ENCODE measurements at regions not wholly inside any gene's neighbourhood (a gene's known extent, or its start where the extent isn't known, plus 50 kb on each side); places are given as distances from the start of the nearest gene placed in this dataset.

DNA sequence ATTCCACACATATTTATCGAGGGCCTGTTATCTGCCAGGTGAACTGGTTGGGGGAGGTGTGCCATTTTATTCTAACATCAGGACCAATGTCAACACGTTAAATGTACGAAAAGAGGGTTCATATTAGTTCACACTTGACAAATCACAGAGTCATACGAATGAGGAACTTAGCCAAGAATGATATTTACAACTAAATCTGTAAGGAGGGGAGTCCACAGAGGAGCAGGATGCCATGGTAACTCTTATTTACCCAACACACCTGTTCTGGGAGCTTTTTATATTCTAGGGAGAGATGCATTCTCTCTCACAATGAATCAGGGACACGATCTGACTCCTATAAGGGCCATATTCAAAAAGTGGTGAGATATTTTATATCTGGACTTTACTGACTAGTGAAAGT, 144.1 kb downstream of the CDC42EP3 start:
- Histone ChIP-seq H3K4me1 (ENCODE audit: control insufficient read depth in 2 of 2, insufficient read depth in 2 of 2, low read length in 1 of 2) (no peaks in the 10 kb centered on the region), H3K27ac (ENCODE audit: low read depth in 2 of 2, low read length in 1 of 2) (no peak overlapping the region), H3K27me3 (ENCODE audit: control insufficient read depth in 1 of 2, insufficient read depth in 2 of 2, low read length in 2 of 2) (no peaks in the 10 kb centered on the region), H3K36me3 (ENCODE audit: control insufficient read depth in 2 of 2, insufficient read depth in 2 of 2, low read length in 1 of 2) (no peaks in the 10 kb centered on the region), H3K4me3 (ENCODE audit: low read depth in 1 of 2, low read length in 2 of 2) (no peak overlapping the region), H3K9me3 (ENCODE audit: control insufficient read depth in 2 of 2, insufficient read depth in 1 of 2, low read depth in 1 of 2, low read length in 1 of 2) (no peaks in the 10 kb centered on the region)
- WGBS, 2 donors = 67 to 71% methylated on average over 5 of the region's 5 CpGs

DNA sequence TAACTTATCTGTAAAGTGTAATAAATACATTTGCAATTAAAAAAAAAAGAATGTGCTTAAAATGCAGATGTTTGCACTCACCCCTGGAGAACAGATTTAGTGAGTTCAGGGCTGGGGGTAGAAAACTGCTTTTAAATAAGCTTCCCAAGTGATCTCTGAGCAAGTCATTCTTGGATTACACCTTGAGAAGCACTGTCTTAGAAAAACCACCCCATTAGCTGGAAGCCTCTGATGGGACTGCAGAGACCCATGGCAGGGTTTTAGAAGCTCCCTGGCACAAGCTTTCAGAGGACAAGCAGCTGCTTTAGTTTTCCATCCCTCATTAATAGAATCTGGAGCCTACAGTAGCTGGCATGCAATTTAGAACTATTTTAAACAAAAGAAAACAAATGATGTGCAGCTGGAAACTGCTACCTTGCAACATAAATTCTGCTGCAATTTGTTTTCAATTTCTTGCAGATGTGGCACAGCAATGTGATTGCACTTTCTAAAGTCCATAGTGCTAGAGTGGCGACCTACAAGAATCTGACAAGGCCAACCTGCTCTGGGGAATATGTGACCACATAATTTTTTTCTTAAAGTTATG, 141.5 kb downstream of the CDC42EP3 start:
- Histone ChIP-seq H3K4me3 (ENCODE audit: low read depth in 1 of 2, low read length in 2 of 2) (no peak overlapping the region), H3K36me3 (ENCODE audit: control insufficient read depth in 2 of 2, insufficient read depth in 2 of 2, low read length in 1 of 2) (no peaks in the 10 kb centered on the region), H3K9me3 (ENCODE audit: control insufficient read depth in 2 of 2, insufficient read depth in 1 of 2, low read depth in 1 of 2, low read length in 1 of 2) (no peaks in the 10 kb centered on the region), H3K4me1 (ENCODE audit: control insufficient read depth in 2 of 2, insufficient read depth in 2 of 2, low read length in 1 of 2) (no peaks in the 10 kb centered on the region), H3K27me3 (ENCODE audit: control insufficient read depth in 1 of 2, insufficient read depth in 2 of 2, low read length in 2 of 2) (no peaks in the 10 kb centered on the region), H3K27ac (ENCODE audit: low read depth in 2 of 2, low read length in 1 of 2) (no peak overlapping the region)
- WGBS, 2 donors = 56 to 64% methylated on average over 1 of the region's 1 CpG

DNA sequence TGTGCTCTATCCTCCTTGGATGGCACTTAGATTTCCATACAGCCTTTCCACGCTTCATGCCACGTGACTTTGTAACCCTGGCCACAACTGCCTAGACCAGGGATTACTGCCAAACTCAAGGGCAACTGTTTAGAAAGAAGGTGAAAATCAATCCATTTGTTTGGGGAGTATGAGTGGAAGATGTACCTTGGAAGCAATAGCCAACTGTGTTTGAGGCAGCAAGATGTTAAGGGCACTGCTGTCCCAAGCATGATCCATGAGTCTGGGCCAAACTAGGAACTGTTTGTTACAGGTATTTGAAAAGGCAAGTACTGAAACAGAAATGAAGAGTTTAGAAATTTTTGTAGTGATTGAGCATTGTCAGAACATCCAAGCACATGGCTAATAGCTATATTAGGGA, 138.9 kb downstream of the CDC42EP3 start:
- no peak overlapping the region for H3K4me3 ChIP-seq (ENCODE audit: low read depth in 1 of 2, low read length in 2 of 2)
- WGBS, 2 donors = 94 to 98% methylated on average over 2 of the region's 2 CpGs
- no peaks in the 10 kb centered on the region for H3K27me3 ChIP-seq (ENCODE audit: control insufficient read depth in 1 of 2, insufficient read depth in 2 of 2, low read length in 2 of 2)

DNA sequence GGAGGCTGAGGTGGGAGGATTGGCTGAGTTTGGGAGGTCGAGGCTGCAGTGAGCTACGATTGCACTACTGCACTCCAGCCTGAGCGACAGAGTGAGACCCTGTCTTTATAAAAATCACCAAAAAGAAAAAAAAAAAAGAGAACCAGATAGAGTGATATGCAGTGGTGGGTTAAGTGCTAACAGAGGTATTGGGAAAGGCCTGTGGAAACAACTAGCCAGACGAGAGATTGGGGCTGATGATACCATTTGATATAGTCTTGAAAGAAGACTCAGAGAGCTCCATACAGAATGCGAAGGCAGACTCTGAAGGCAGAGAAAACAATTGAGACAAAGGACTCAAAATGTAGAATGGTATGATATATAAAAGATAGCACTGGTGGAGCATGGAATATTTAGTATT, 134.1 kb downstream of the CDC42EP3 start:
- no peaks in the 10 kb centered on the region for H3K4me1 ChIP-seq (ENCODE audit: control insufficient read depth in 2 of 2, insufficient read depth in 2 of 2, low read length in 1 of 2)
- no peaks in the 10 kb centered on the region for H3K27me3 ChIP-seq (ENCODE audit: control insufficient read depth in 1 of 2, insufficient read depth in 2 of 2, low read length in 2 of 2)
- no peak overlapping the region for H3K27ac ChIP-seq (ENCODE audit: low read depth in 2 of 2, low read length in 1 of 2)
- no peaks in the 10 kb centered on the region for H3K36me3 ChIP-seq (ENCODE audit: control insufficient read depth in 2 of 2, insufficient read depth in 2 of 2, low read length in 1 of 2)
- no peaks in the 10 kb centered on the region for H3K9me3 ChIP-seq (ENCODE audit: control insufficient read depth in 2 of 2, insufficient read depth in 1 of 2, low read depth in 1 of 2, low read length in 1 of 2)
- 93 to 95% methylated on average over 5 of the region's 5 CpGs for WGBS, 2 donors
- H3K4me3 ChIP-seq (ENCODE audit: low read depth in 1 of 2, low read length in 2 of 2) = no peak overlapping the region

More for the DNA sequence above, 138.9 kb downstream of the CDC42EP3 start:
- Histone ChIP-seq H3K36me3 (ENCODE audit: control insufficient read depth in 2 of 2, insufficient read depth in 2 of 2, low read length in 1 of 2) (no peaks in the 10 kb centered on the region), H3K4me1 (ENCODE audit: control insufficient read depth in 2 of 2, insufficient read depth in 2 of 2, low read length in 1 of 2) (no peaks in the 10 kb centered on the region), H3K9me3 (ENCODE audit: control insufficient read depth in 2 of 2, insufficient read depth in 1 of 2, low read depth in 1 of 2, low read length in 1 of 2) (no peaks in the 10 kb centered on the region), H3K27ac (ENCODE audit: low read depth in 2 of 2, low read length in 1 of 2) (no peak overlapping the region)

DNA sequence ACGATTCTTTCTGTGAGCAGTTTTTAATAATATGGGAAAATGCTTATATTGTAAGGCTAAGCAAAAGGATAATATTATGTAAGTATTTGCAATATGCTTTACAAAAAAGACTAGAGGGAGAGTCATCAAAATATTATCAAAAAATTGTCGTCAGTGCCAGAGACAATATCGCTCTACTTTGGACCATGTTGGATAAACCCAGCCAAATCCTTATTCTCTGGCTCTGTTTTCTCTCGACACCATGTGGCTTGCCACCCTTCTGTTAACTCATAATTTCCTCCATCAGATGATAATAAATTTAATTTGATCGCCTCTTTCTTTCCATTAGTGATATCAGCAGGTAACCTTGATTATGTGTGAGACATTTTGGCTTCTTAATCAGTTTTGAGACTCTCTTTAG, 129.9 kb downstream of the CDC42EP3 start:
- no peak overlapping the region for H3K4me3 ChIP-seq (ENCODE audit: low read depth in 1 of 2, low read length in 2 of 2)
- H3K27me3 ChIP-seq (ENCODE audit: control insufficient read depth in 1 of 2, insufficient read depth in 2 of 2, low read length in 2 of 2) = no peaks in the 10 kb centered on the region
- H3K36me3 ChIP-seq (ENCODE audit: control insufficient read depth in 2 of 2, insufficient read depth in 2 of 2, low read length in 1 of 2) = no peaks in the 10 kb centered on the region
- H3K27ac ChIP-seq (ENCODE audit: low read depth in 2 of 2, low read length in 1 of 2) = no peak overlapping the region
- no peaks in the 10 kb centered on the region for H3K4me1 ChIP-seq (ENCODE audit: control insufficient read depth in 2 of 2, insufficient read depth in 2 of 2, low read length in 1 of 2)
- WGBS, 2 donors = 91 to 92% methylated on average over 5 of the region's 5 CpGs
- H3K9me3 ChIP-seq (ENCODE audit: control insufficient read depth in 2 of 2, insufficient read depth in 1 of 2, low read depth in 1 of 2, low read length in 1 of 2) = no peaks in the 10 kb centered on the region

DNA sequence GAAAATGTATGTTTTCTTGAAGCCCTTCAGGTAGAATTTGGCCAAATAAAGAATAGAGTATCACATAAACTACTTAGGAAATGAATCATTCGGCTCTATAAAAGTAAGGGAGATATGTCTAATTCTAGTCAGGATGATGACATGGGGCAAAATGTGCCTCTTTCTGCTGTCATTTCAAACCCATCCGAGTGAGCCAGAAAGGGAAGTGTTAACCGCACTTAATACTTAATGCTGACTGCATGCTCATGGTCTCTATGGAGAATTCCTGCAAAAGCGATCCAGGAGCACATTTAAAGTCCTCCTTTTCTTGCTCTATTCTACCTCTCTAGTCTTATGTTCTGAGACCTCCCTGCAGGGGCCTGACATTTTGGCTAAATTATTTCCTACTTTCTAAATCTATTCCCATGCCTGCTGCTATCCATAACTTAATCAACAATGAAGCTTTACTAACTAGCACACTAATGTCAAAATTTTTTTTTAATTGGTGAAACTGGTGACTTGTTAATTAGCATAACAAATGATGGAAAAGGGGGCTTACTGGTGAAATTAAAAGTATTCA, 127.4 kb downstream of the CDC42EP3 start:
- WGBS, 2 donors = 82 to 91% methylated on average over 4 of the region's 4 CpGs
- H3K4me1 ChIP-seq (ENCODE audit: control insufficient read depth in 2 of 2, insufficient read depth in 2 of 2, low read length in 1 of 2) = no peaks in the 10 kb centered on the region
- H3K4me3 ChIP-seq (ENCODE audit: low read depth in 1 of 2, low read length in 2 of 2) = no peak overlapping the region
- H3K27ac ChIP-seq (ENCODE audit: low read depth in 2 of 2, low read length in 1 of 2) = no peak overlapping the region
- H3K9me3 ChIP-seq (ENCODE audit: control insufficient read depth in 2 of 2, insufficient read depth in 1 of 2, low read depth in 1 of 2, low read length in 1 of 2) = no peaks in the 10 kb centered on the region
- H3K36me3 ChIP-seq (ENCODE audit: control insufficient read depth in 2 of 2, insufficient read depth in 2 of 2, low read length in 1 of 2) = no peaks in the 10 kb centered on the region
- no peaks in the 10 kb centered on the region for H3K27me3 ChIP-seq (ENCODE audit: control insufficient read depth in 1 of 2, insufficient read depth in 2 of 2, low read length in 2 of 2)

DNA sequence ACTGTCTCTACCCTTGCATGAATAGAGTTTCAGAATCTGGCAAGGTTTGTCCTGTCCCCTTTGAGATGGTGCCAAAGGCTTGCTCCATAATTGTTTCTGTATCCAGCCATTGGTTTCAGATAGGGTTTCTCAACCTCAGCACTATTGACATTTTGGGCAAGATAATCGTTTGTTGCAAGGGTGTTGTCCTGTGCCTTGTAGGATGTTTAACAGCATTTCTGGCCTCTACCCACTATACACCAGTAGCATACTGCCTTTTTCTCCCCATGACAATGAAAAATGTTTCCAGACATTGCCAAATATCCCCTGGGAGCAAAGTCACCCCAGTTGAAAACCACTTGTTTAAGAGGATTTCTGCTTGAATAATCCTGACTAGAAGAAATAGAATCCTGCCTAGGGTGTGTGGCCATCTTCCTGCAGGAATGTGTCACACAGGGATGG, 126.8 kb downstream of the CDC42EP3 start:
- Histone ChIP-seq H3K4me1 (ENCODE audit: control insufficient read depth in 2 of 2, insufficient read depth in 2 of 2, low read length in 1 of 2) (no peaks in the 10 kb centered on the region), H3K9me3 (ENCODE audit: control insufficient read depth in 2 of 2, insufficient read depth in 1 of 2, low read depth in 1 of 2, low read length in 1 of 2) (no peaks in the 10 kb centered on the region), H3K27ac (ENCODE audit: low read depth in 2 of 2, low read length in 1 of 2) (no peak overlapping the region), H3K36me3 (ENCODE audit: control insufficient read depth in 2 of 2, insufficient read depth in 2 of 2, low read length in 1 of 2) (no peaks in the 10 kb centered on the region), H3K4me3 (ENCODE audit: low read depth in 1 of 2, low read length in 2 of 2) (no peak overlapping the region), H3K27me3 (ENCODE audit: control insufficient read depth in 1 of 2, insufficient read depth in 2 of 2, low read length in 2 of 2) (no peaks in the 10 kb centered on the region)
- WGBS, 2 donors = 52 to 57% methylated on average over 1 of the region's 1 CpG

DNA sequence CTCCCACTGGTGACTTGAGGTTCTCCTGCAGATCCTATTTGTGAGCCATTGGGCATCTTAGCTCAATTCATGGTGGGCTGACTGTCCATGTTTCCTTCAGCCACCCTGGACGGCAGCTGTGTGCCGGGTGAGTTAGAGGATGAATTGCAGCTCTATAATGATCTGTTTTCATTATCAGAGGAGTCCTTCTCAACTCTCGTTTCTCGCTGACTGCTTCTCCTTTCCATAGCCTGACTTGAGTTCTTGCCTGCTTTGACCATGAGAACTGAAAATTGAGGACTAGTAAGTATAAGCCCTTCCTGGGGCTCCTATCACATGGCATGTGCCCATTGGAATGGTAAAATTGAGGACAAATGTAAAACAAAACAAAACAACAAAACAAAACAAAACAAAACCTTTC, 121.8 kb downstream of the CDC42EP3 start:
- no peaks in the 10 kb centered on the region for H3K9me3 ChIP-seq (ENCODE audit: control insufficient read depth in 2 of 2, insufficient read depth in 1 of 2, low read depth in 1 of 2, low read length in 1 of 2)
- WGBS, 2 donors = 66 to 70% methylated on average over 4 of the region's 4 CpGs
- no peak overlapping the region for H3K4me3 ChIP-seq (ENCODE audit: low read depth in 1 of 2, low read length in 2 of 2)
- H3K27me3 ChIP-seq (ENCODE audit: control insufficient read depth in 1 of 2, insufficient read depth in 2 of 2, low read length in 2 of 2) = no peaks in the 10 kb centered on the region
- H3K36me3 ChIP-seq (ENCODE audit: control insufficient read depth in 2 of 2, insufficient read depth in 2 of 2, low read length in 1 of 2) = no peaks in the 10 kb centered on the region
- no peak overlapping the region for H3K27ac ChIP-seq (ENCODE audit: low read depth in 2 of 2, low read length in 1 of 2)
- H3K4me1 ChIP-seq (ENCODE audit: control insufficient read depth in 2 of 2, insufficient read depth in 2 of 2, low read length in 1 of 2) = no peaks in the 10 kb centered on the region

DNA sequence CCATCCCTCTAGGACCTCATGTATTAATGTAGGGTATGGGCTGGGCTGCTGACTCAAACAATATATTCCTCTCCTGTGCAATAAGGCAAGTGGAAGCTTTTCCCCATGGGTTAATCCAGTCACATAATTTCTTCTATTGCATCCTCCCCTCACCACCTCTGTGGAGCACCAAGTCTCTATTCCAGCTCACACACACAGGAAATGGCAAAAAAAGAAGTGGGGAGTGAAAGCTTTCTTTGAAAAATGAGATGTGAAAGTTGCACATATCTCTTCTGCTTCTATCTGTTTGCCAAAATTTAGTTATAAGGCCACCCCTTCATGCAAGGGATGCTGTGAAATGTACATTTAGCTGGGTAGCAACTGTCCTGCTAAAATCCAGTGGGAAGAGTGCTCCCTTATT, 121.3 kb downstream of the CDC42EP3 start:
- no peaks in the 10 kb centered on the region for H3K9me3 ChIP-seq (ENCODE audit: control insufficient read depth in 2 of 2, insufficient read depth in 1 of 2, low read depth in 1 of 2, low read length in 1 of 2)
- H3K27ac ChIP-seq (ENCODE audit: low read depth in 2 of 2, low read length in 1 of 2) = no peak overlapping the region
- H3K4me1 ChIP-seq (ENCODE audit: control insufficient read depth in 2 of 2, insufficient read depth in 2 of 2, low read length in 1 of 2) = no peaks in the 10 kb centered on the region
- H3K36me3 ChIP-seq (ENCODE audit: control insufficient read depth in 2 of 2, insufficient read depth in 2 of 2, low read length in 1 of 2) = no peaks in the 10 kb centered on the region
- H3K4me3 ChIP-seq (ENCODE audit: low read depth in 1 of 2, low read length in 2 of 2) = no peak overlapping the region
- no peaks in the 10 kb centered on the region for H3K27me3 ChIP-seq (ENCODE audit: control insufficient read depth in 1 of 2, insufficient read depth in 2 of 2, low read length in 2 of 2)

DNA sequence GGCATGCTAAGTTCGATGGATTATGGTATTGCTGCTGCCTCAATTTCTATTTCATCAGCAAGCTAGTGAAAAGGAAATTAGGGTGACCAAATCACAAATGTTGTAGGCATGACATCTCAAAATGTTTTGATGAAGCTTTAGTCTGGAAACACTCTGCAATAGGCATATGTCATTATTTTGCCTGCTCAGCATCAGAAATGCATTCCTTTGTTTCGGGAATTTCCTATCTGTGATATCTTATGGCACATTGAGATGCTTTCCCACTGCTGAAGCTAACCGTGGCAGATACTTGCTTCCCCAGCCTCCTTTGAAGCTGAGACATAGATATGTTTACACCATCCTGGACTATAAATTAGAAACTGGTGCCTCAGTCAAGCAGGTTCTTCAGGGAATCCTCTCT, 119.7 kb downstream of the CDC42EP3 start:
- Histone ChIP-seq H3K4me1 (ENCODE audit: control insufficient read depth in 2 of 2, insufficient read depth in 2 of 2, low read length in 1 of 2) (no peaks in the 10 kb centered on the region), H3K9me3 (ENCODE audit: control insufficient read depth in 2 of 2, insufficient read depth in 1 of 2, low read depth in 1 of 2, low read length in 1 of 2) (no peaks in the 10 kb centered on the region), H3K27ac (ENCODE audit: low read depth in 2 of 2, low read length in 1 of 2) (no peak overlapping the region), H3K4me3 (ENCODE audit: low read depth in 1 of 2, low read length in 2 of 2) (no peak overlapping the region), H3K27me3 (ENCODE audit: control insufficient read depth in 1 of 2, insufficient read depth in 2 of 2, low read length in 2 of 2) (no peaks in the 10 kb centered on the region), H3K36me3 (ENCODE audit: control insufficient read depth in 2 of 2, insufficient read depth in 2 of 2, low read length in 1 of 2) (no peaks in the 10 kb centered on the region)
- WGBS, 2 donors = 84 to 91% methylated on average over 3 of the region's 3 CpGs

All from esophagus (tissue), 2 donors.